IPS-18c (cell line): ENCODE measurements at regions not wholly inside any gene's neighbourhood (a gene's known extent, or its start where the extent isn't known, plus 50 kb on each side); places are given as distances from the start of the nearest gene placed in this dataset.
"Not testable (repeated sequence)": the region's sequence is repeated elsewhere in the genome, so short reads cannot be mapped to it uniquely, and the experiment has no call there.

ENCODE experiments used
- H3K4me3 ChIP-seq: 2 replicates; pipeline ENCODE4 v1.7.0; 2013; ENCODE audit warnings: low read depth, mild to moderate bottlenecking, low read length, moderate library complexity; ENCODE audit not compliant: insufficient read depth
- H3K9me3 ChIP-seq: one replicate; pipeline ENCODE4 v1.6.1; 2013; ENCODE audit warnings: mild to moderate bottlenecking, low read length, moderate library complexity; ENCODE audit not compliant: control insufficient read depth, insufficient read depth

GRCh38 chr2:240371129-240372000 lies 64.1 kb upstream of the GPC1 start:
- no peak overlapping the region for H3K4me3 ChIP-seq
- no peaks in the 10 kb centered on the region for H3K9me3 ChIP-seq

GRCh38 chr2:240372101-240372500 lies 63.4 kb upstream of the GPC1 start:
- no peaks in the 10 kb centered on the region for H3K9me3 ChIP-seq

GRCh38 chr2:240373289-240373885 lies 62.1 kb upstream of the GPC1 start:
- Histone ChIP-seq H3K9me3 (no peaks in the 10 kb centered on the region), H3K4me3 (no peak overlapping the region)

More at GRCh38 chr2:240372101-240372500, 63.4 kb upstream of the GPC1 start:
- H3K4me3 ChIP-seq = no peak overlapping the region

- Histone ChIP-seq H3K4me3 (no peak overlapping the region), H3K9me3 (no peaks in the 10 kb centered on the region)
Observed at GRCh38 chr2:240374085-240374907, 61.2 kb upstream of the GPC1 start.

- no peaks in the 10 kb centered on the region for H3K9me3 ChIP-seq
Observed at GRCh38 chr2:240375024-240375645, 60.3 kb upstream of the GPC1 start.

GRCh38 chr2:240376739-240377138 lies 58.7 kb upstream of the GPC1 start:
- no peak overlapping the region for H3K4me3 ChIP-seq
- H3K9me3 ChIP-seq = no peaks in the 10 kb centered on the region

More at GRCh38 chr2:240375024-240375645, 60.3 kb upstream of the GPC1 start:
- H3K4me3 ChIP-seq = no peak overlapping the region

GRCh38 chr2:240377366-240377765 lies 58.1 kb upstream of the GPC1 start:
- Histone ChIP-seq H3K4me3 (no peak overlapping the region), H3K9me3 (no peaks in the 10 kb centered on the region)

GRCh38 chr2:240379089-240379636 lies 56.3 kb upstream of the GPC1 start:
- H3K4me3 ChIP-seq = no peak overlapping the region
- H3K9me3 ChIP-seq = no peaks in the 10 kb centered on the region

GRCh38 chr2:240383099-240383758 lies 52.2 kb upstream of the GPC1 start:
- H3K9me3 ChIP-seq = no peaks in the 10 kb centered on the region

GRCh38 chr2:240383871-240384700 lies 51.4 kb upstream of the GPC1 start:
- no peak overlapping the region for H3K4me3 ChIP-seq

More at GRCh38 chr2:240383099-240383758, 52.2 kb upstream of the GPC1 start:
- H3K4me3 ChIP-seq = no peak overlapping the region

GRCh38 chr2:240384711-240385450 lies 50.6 kb upstream of the GPC1 start:
- no peak overlapping the region for H3K4me3 ChIP-seq

More at GRCh38 chr2:240383871-240384700, 51.4 kb upstream of the GPC1 start:
- no peaks in the 10 kb centered on the region for H3K9me3 ChIP-seq

GRCh38 chr2:240385451-240386161 lies 49.9 kb upstream of the GPC1 start:
- not testable (repeated sequence) for H3K4me3 ChIP-seq, H3K9me3 ChIP-seq

More at GRCh38 chr2:240384711-240385450, 50.6 kb upstream of the GPC1 start:
- H3K9me3 ChIP-seq = no peaks in the 10 kb centered on the region
